Psoas muscle (tissue), 7 donors: ENCODE measurements at regions not wholly inside any gene's neighbourhood (a gene's known extent, or its start where the extent isn't known, plus 50 kb on each side); places are given as distances from the start of the nearest gene placed in this dataset.

Experiments used
- ATAC-seq, 4 donors: fragments of 200-7000 bp; cut with Tn5 transposase; one replicate each; pipeline ENCODE4 v1.9.1; 2020; ENCODE audit warnings: moderate library complexity in 3 of 4, mild to moderate bottlenecking in 2 of 4
- DNase-seq, 2 donors: peaks; one replicate each; pipeline ENCODE4 v3.0.0-alpha.2; 2020
- H3K27ac ChIP-seq: fragments of 200-600 bp; one replicate; pipeline ENCODE4 v1.8.0; 2022
- H3K27me3 ChIP-seq, 3 donors: fragments of 200-600 bp in 1 of 3; one replicate each; pipeline versions ENCODE4 v1.6.1 to v1.8.0; 2013 to 2022; ENCODE audit warnings: low read length in 2 of 3, mild to moderate bottlenecking in 2 of 3, moderate library complexity in 1 of 3; ENCODE audit not compliant: insufficient read depth in 3 of 3
- H3K36me3 ChIP-seq, 2 donors: fragments of 200-600 bp in 1 of 2; one replicate each; pipeline versions ENCODE4 v1.6.1 to v1.8.0; 2013 to 2022; ENCODE audit warnings: low read depth in 1 of 2, mild to moderate bottlenecking in 1 of 2, moderate library complexity in 1 of 2; ENCODE audit not compliant: insufficient read depth in 1 of 2
- H3K4me1 ChIP-seq: fragments of 200-600 bp; one replicate; pipeline ENCODE4 v1.8.0; 2022
- H3K4me3 ChIP-seq: fragments of 200-600 bp; one replicate; pipeline ENCODE4 v1.8.0; 2022; ENCODE audit warnings: mild to moderate bottlenecking
- H3K9me3 ChIP-seq: fragments of 200-600 bp; one replicate; pipeline ENCODE4 v1.8.0; 2022
- CTCF ChIP-seq: fragments of 200-600 bp; IDR thresholded peaks from one replicate; pipeline ENCODE4 v1.8.0; 2022; ENCODE audit warnings: antibody characterized with exemption
- WGBS, 3 donors: extraction: QIAGEN DNeasy Blood & Tissue Kit; methylation state at CpG; one replicate each; pipeline versions ENCODE4 v1.1.6 to v1.1.7; 2013; 5-methylcytosine and 5-hydroxymethylcytosine counted together
- intact Hi-C, 2 donors: fragments of 100-400 bp; cut with DNase I; formaldehyde crosslinking; loops; one replicate each; pipeline versions ENCODE4 v1.11.0 to v1.14.2; 2022
- donor health status: healthy with polysubstance abuse.
- donor health status: DM: no; HTN: no; CAD: no; lungs with moderate emphysema.
- donor health status: Bipolar disorder and iron deficiency.
- donor health status: healthy.
- donor health status: DM: yes; HTN: yes; CAD: no.
- donor health status: DM: no; HTN: no; CAD: no.
- donor health status: DM: yes; HTN: yes; CAD: no.

GRCh38 chr2:220504938-220505503 is 877.6 kb downstream of the SLC4A3 start:
- Histone ChIP-seq H3K4me1 (no peaks in the 10 kb centered on the region), H3K9me3 (no peaks in the 10 kb centered on the region), H3K36me3 (no peaks in the 10 kb centered on the region), H3K27ac (no peak overlapping the region), H3K4me3 (no peak overlapping the region), H3K27me3 (no peaks in the 10 kb centered on the region)
- ATAC-seq (no peak), DNase-seq (no peak)
- TF ChIP-seq CTCF: no peak
- intact Hi-C loops: no loop called here
- WGBS, 3 donors: 69 to 75% (median 71%) methylated on average over 2 of the region's 2 CpGs

GRCh38 chr2:220506466-220506865 is 879.0 kb downstream of the SLC4A3 start:
- H3K4me3 ChIP-seq: no peak overlapping the region
- H3K27me3 ChIP-seq: no peaks in the 10 kb centered on the region
- ATAC-seq (no peak), DNase-seq (no peak)
- intact Hi-C loops: no loop called here
- no peaks in the 10 kb centered on the region for H3K4me1 ChIP-seq
- no peaks in the 10 kb centered on the region for H3K9me3 ChIP-seq
- WGBS, 3 donors: 89 to 93% (median 93%) methylated on average over 3 of the region's 3 CpGs
- H3K36me3 ChIP-seq: no peaks in the 10 kb centered on the region
- no peak overlapping the region for H3K27ac ChIP-seq
- no peak for TF ChIP-seq CTCF

- no peaks in the 10 kb centered on the region for H3K27me3 ChIP-seq
- no peak for TF ChIP-seq CTCF
- no peaks in the 10 kb centered on the region for H3K4me1 ChIP-seq
- no peaks in the 10 kb centered on the region for H3K36me3 ChIP-seq
- intact Hi-C loops: no loop called here
- H3K27ac ChIP-seq: no peak overlapping the region
- WGBS, 3 donors: 46 to 74% (median 52%) methylated on average over 2 of the region's 2 CpGs
- no peak overlapping the region for H3K4me3 ChIP-seq
- DNase-seq (no peak), ATAC-seq (no peak)
- H3K9me3 ChIP-seq: no peaks in the 10 kb centered on the region
Measured at GRCh38 chr2:220509096-220509757, 881.8 kb downstream of the SLC4A3 start.

GRCh38 chr2:220509966-220510365 is 882.5 kb downstream of the SLC4A3 start:
- ATAC-seq (no peak), DNase-seq (no peak)
- H3K9me3 ChIP-seq: no peaks in the 10 kb centered on the region
- intact Hi-C loops: no loop called here
- 34 to 53% (median 36%) methylated on average over 6 of the region's 6 CpGs for WGBS, 3 donors
- no peaks in the 10 kb centered on the region for H3K27me3 ChIP-seq
- H3K27ac ChIP-seq: no peak overlapping the region
- H3K4me3 ChIP-seq: no peak overlapping the region
- no peak for TF ChIP-seq CTCF
- no peaks in the 10 kb centered on the region for H3K36me3 ChIP-seq
- no peaks in the 10 kb centered on the region for H3K4me1 ChIP-seq

GRCh38 chr2:220510668-220511067 is 883.2 kb downstream of the SLC4A3 start:
- intact Hi-C loops: no loop called here
- no peaks in the 10 kb centered on the region for H3K9me3 ChIP-seq
- H3K27me3 ChIP-seq: no peaks in the 10 kb centered on the region
- no peak overlapping the region for H3K4me3 ChIP-seq
- no peak overlapping the region for H3K27ac ChIP-seq
- H3K36me3 ChIP-seq: no peaks in the 10 kb centered on the region
- WGBS, 3 donors: 91 to 99% (median 96%) methylated on average over 3 of the region's 3 CpGs
- ATAC-seq (no peak), DNase-seq (no peak)
- H3K4me1 ChIP-seq: no peaks in the 10 kb centered on the region
- no peak for TF ChIP-seq CTCF
